Activated T-cell treated with anti-CD3 and anti-CD28 coated beads for 24 hours (primary cell): ENCODE measurements at regions not wholly inside any gene's neighbourhood (a gene's known extent, or its start where the extent isn't known, plus 50 kb on each side); places are given as distances from the start of the nearest gene placed in this dataset.

Source experiments
- DNase-seq: peaks from one replicate; pipeline ENCODE4 v3.0.0-alpha.2; 2020; ENCODE audit warnings: low read depth

GRCh38 chr9:129282272-129282671 is 104.2 kb upstream of the IER5L start:
- no peak for DNase-seq

DNA sequence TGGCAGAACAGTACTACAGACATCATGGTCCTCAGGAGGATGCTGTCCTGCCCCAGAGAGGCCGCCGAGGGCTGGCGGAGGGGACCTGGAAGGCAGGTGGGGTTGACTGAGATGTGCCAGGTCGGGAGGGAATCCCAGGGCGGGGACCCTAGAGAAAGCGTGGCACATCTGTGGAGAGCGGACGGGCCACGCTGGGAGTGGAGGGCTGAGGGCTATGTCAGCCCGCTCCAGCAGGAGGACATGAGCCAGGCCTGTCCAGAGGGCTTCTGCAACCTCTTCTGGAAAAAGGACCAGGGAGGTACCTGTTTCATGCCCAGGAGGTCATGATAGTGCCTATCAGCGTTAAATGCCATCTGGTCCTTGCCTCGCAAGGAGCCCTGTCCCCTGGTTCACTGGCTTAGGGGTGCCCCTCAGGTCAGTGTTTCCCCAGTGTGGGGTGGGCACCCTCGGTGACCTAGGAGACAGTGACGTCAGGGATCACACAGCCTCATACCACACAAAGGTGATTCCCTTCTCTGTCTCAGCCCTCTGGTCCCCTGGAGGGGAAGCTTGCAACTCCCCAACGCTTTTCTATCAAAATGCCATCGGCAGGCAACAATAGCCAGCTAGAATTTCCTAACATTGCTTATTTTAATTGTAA is 103.6 kb upstream of the IER5L start:
- DNase-seq, result no peak

DNA sequence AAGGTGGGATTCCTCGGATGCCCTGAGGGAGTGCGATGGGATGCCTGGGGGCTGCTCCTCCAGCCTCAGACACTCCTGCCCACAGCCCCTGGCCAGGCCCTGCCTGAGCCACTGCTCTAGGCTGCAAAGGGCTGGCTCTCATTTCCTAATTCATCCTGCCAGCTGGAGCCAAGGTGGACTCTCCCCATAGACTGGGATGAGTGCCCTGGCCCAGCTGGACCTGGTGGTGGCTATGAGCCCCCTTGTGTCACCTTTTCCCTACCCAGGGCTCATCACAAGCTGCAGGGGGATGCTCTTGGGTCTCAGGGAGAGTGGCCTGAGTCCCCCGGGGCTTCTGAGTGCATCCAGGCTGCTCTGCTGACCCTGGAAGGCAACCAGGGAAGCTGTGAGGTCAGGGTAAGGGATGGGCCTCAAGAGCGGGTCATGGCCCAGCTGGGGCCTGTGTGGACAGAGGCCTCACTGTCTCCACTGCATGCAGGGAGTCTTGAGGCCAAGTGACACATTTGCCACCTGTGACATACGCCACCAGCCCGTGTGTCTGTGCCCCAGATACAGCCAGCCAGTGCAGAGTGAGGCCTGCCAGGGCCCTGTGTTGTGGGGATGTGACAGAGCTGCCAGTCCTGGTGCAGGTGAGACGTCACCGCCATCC is 102.7 kb upstream of the IER5L start:
- DNase-seq, result no peak

DNA sequence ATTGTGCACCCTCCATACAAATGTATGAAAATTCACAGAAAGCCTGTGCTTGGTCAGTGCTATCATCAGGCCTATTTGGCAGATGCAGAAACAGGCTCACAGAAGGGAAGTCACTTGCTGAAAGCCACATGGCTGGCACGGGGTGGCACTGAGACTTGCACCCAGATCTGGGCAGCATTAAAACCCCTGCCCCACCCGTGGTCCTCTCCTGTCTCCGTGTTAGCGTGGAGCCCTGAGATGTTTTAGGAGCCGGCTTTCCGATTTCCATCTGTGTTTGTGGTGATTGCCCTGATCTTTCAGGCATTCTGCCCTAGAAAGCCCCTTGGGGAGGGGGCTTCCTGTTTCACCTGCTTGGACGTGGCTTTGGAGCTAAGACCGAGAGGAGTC is 102.2 kb upstream of the IER5L start:
- no peak for DNase-seq

- no peak for DNase-seq
Observed at GRCh38 chr9:129278391-129279237, 100.6 kb upstream of the IER5L start.

DNA sequence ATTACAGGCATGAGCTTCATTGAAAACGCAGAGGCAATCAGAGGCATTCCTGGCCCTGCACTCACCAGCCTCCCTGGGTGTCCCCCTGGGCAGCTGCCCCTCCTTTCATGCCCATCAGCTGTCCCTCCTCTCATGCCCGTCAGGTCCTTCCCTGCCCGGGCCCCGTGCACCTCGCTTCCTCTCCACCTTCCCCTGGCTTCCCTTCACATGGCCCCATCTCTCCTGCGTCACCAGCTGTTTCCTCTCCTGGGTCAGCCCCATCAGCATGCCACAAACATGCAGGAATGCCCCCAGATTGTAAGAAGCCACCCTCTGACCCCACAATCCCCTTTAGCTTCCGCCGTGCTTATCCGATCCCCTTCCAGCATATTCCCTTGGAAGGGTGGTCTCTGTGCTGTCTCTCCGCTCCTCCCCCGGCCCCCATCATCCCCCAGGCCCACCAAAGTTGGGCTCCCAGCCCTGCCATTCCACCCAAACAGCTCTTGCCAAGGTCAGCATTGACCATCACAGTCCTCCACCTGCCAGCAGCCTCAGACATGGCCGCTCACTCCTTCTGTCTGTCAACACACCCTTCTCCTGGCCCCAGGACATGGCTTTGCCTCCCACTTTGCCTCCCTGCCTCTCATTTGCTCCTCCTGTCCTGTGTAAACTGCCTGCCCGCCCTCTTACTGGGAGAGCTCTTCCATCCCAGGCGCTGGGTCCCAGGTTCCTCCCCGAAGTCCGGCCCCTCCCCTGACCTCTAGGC is 98.6 kb upstream of the IER5L start:
- DNase-seq, result no peak

DNA sequence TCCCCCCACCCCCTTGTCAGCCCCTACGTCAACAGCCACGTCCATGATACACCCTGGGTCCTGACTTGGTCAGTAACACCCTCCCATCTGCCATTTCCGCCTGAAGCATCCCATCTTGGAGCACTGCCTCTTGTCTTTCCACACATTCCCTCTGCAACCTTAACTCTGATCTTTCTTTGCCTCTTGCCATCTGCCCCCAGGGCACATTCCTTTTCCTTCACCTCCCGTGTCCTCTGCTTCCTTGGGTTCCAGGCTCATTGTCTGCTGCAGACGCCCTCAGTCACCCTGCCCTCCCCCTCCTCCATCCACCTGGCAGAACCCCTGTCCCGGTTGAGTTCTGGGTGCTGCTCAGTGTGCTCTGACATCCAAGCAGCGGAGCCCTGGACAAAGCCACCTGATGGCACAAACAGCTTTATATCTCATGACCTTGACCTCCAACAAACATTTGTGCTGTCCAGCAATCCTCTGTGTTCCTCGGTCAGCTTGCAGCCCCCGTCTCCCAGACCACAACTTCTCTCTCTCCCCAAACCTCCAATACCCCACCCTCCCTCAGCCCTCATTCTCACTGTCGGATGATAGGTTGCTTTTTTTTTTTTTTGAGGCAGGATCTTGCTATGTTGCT is 97.7 kb upstream of the IER5L start:
- no peak for DNase-seq

GRCh38 chr9:129273941-129274684 is 96.1 kb upstream of the IER5L start:
- DNase-seq, result no peak

- no peak for DNase-seq
Observed at GRCh38 chr9:129273136-129273895, 95.3 kb upstream of the IER5L start.

GRCh38 chr9:129272348-129273025 is 94.4 kb upstream of the IER5L start:
- DNase-seq, result no peak

- no peak for DNase-seq
Observed at GRCh38 chr9:129270903-129271431, 92.9 kb upstream of the IER5L start.

GRCh38 chr9:129270205-129270604 is 92.1 kb upstream of the IER5L start:
- no peak for DNase-seq

DNA sequence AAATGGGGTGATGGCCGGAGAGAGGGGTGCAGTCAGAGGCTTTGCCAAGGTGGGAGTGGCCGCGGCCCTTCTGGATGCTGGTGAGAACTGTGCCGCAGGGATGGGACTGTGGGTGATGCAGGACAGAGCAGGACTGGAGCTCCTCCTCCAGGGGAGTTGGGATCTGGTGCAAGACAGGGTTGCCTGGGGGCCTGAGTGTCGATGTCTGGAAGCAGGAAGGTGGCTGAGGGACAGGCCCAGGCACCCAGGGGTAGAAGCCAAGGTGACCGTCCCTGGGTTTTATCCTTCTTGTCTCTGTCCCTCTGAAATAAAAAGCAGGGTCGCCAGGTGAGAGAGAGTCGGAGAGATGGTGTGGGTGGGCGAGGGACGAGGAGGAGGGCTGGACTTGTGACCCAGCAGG is 89.1 kb upstream of the IER5L start:
- no peak for DNase-seq

GRCh38 chr9:129266536-129266935 is 88.5 kb upstream of the IER5L start:
- no peak for DNase-seq

DNA sequence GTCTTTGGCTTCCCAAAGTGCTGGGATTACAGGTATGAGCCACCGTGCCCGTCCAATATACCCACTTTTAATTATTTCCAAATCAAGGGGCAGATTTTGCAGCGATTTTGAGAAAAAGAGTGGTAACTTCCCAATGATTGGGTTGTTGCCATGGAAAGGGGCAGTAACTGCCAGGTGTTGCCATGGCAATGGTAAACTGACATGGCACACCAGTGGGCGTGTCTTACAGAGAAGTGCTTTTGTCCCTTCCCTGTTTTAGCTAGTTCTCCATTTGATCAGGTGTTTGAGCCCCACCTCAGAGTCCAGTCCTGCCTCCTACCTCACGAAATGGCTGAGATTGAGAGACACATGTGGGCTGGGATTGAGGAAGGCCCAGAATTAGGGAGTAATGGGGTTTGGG is 86.3 kb upstream of the IER5L start:
- no peak for DNase-seq

DNA sequence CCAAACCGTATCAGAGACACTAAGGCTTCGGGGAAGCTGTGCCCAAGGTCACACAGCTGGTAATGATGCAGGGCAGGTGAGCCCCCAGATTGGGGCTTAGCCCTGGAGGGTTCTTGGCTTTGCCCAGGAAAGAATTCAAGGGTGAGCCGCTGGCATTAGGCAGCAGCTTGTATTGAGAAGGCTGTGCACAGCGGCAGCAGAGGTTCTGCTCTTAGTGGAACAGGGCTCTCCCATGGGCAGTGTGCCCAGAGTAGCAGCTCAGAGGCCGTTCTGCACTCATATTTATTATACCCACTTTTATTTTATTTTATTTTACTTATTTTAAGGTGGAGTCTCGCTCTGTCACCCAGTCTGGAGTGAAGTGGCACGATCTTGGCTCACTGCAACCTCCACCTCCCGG is 85.8 kb upstream of the IER5L start:
- no peak for DNase-seq

DNA sequence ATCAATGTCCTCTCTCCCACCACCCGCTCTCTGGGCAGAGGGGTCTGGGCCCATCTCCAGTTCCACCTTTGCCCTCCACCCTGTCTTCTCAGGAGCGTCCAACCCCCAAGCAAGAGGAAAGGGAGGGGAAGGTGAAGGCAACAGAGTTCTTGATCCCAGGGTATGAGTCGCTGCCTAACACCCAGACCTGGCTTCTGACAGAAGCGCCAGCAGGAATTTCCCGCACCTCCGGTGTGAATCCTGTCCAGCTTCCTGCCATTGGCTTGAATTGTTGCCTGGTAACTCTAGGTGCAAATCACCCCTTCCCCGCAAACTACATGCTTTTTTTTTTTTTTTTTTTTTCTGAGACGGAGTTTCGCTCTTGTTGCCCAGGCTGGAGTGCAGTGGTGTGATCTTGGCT is 84.2 kb upstream of the IER5L start:
- no peak for DNase-seq

DNA sequence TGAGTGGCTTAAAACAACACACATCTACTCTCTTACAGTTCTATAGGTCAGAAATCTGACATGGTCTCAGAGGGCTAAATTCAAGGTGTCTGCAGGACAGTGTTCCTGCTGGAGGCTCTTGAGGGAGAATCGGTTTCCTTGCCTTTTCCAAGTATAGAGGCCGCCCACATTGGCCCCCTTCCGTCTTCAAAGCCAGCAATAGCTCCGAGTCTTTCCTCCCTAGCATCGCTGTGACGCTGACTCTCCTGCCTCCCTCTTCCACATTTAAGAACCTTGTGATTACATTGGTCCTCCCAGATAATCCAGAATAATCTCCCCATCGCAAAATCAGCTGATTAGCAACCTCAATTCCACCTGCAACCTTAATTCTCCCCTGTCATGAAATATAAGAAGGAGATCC is 81.3 kb upstream of the IER5L start:
- no peak for DNase-seq

GRCh38 chr9:129258823-129259301 is 80.8 kb upstream of the IER5L start:
- no peak for DNase-seq
